Suppressor macrophage (primary cell): ENCODE measurements at regions not wholly inside any gene's neighbourhood (a gene's known extent, or its start where the extent isn't known, plus 50 kb on each side); places are given as distances from the start of the nearest gene placed in this dataset.
A peak's percentile ranks its signal among the peaks of the same experiment; 100 is the strongest.
"Not testable (repeated sequence)": the region's sequence is repeated elsewhere in the genome, so short reads cannot be mapped to it uniquely, and the experiment has no call there.

Source experiments
- DNase-seq, 4 experiments: peaks; one replicate each; pipeline ENCODE4 v3.0.0-alpha.2; 2020 to 2022

GRCh38 chr2:204145263-204145751, 208.7 kb downstream of the ICOS start:
- DNase-seq = peak; percentile 87 to 92 (median 88)

- no peak for DNase-seq
Measured at GRCh38 chr2:204145791-204146190, 209.2 kb downstream of the ICOS start.

GRCh38 chr2:204147040-204147439, 210.5 kb downstream of the ICOS start:
- not testable (repeated sequence) for DNase-seq

GRCh38 chr2:204150721-204151120, 214.2 kb downstream of the ICOS start:
- no peak for DNase-seq

- peak in 1 of 4 experiments; percentile 19 for DNase-seq
Measured at GRCh38 chr2:204152616-204153015, 216.1 kb downstream of the ICOS start.

GRCh38 chr2:204154863-204155262, 218.3 kb downstream of the ICOS start:
- DNase-seq = no peak

GRCh38 chr2:204156456-204156855, 219.9 kb downstream of the ICOS start:
- DNase-seq = peak in 2 of 4 experiments; percentile 58 to 68

- no peak for DNase-seq
Measured at GRCh38 chr2:204157684-204158083, 221.1 kb downstream of the ICOS start.

- no peak for DNase-seq
Measured at GRCh38 chr2:204159526-204159925, 223.0 kb downstream of the ICOS start.

GRCh38 chr2:204160989-204161388, 224.4 kb downstream of the ICOS start:
- DNase-seq = no peak

GRCh38 chr2:204161886-204162285, 225.3 kb downstream of the ICOS start:
- no peak for DNase-seq

GRCh38 chr2:204166961-204167360, 230.4 kb downstream of the ICOS start:
- no peak for DNase-seq

- DNase-seq = not testable (repeated sequence)
Measured at GRCh38 chr2:204167670-204168069, 231.1 kb downstream of the ICOS start.

- no peak for DNase-seq
Measured at GRCh38 chr2:204170411-204170810, 233.8 kb downstream of the ICOS start.

- no peak for DNase-seq
Measured at GRCh38 chr2:204171432-204172144, 235.0 kb downstream of the ICOS start.

GRCh38 chr2:204172145-204172600, 235.6 kb downstream of the ICOS start:
- DNase-seq = no peak

GRCh38 chr2:204174034-204174433, 237.5 kb downstream of the ICOS start:
- DNase-seq = no peak

GRCh38 chr2:204175552-204176271, 239.1 kb downstream of the ICOS start:
- no peak for DNase-seq

GRCh38 chr2:204176306-204176705, 239.7 kb downstream of the ICOS start:
- no peak for DNase-seq

- DNase-seq = no peak
Measured at GRCh38 chr2:204177251-204177976, 240.9 kb downstream of the ICOS start.

GRCh38 chr2:204177977-204178522, 241.5 kb downstream of the ICOS start:
- peak; percentile 48 to 70 (median 60) for DNase-seq

GRCh38 chr2:204180649-204181048, 244.1 kb downstream of the ICOS start:
- DNase-seq = peak; percentile 52 to 77 (median 58)

GRCh38 chr2:204183608-204184007, 247.0 kb downstream of the ICOS start:
- DNase-seq = no peak
